Left hindlimb (tissue), 1 donor: ENCODE measurements at regions not wholly inside any gene's neighbourhood (a gene's known extent, or its start where the extent isn't known, plus 50 kb on each side); places are given as distances from the start of the nearest gene placed in this dataset.

Source experiments
- DNase-seq: peaks from one replicate; pipeline ENCODE4 v3.0.0-alpha.2; 2018

DNA sequence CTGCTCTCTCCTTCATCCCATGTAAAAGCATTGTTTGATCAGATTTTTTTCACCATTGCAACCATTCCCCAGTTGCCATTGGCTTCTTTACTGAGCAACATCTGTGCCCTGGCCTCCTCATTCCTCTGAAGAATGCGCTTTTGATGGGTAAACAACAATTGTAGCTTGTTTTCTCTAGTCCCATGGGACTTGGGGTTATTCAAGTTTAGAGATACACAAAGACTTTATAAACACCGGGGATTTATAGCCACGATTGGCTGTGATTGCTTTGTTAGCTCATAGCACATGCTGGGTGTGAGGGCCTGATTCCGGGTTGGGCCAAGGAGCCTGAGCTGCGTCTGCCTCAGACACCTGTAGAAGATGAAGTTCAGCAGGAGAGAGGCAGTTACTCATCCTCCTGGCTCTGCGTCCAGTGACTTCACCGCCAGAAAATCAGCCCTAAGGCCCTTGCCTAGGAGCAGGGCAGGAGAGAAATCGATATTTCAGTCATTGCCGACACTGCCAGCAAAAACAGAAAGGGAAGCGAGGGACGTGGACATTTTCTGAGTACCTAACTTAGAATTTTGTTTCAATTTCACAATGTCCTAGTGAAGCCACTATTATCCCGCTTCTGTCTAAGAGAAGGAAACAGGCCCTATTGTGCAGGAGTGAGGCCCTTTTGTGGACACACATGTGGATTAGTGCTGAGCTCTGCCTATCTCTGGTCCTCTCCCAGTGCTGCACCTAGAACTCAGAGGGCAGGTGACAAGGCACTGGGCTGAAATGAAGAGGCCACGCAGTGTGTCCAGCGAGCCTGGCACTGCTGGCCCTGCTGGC, 159.8 kb upstream of the USP24 start:
- no peak for DNase-seq

DNA sequence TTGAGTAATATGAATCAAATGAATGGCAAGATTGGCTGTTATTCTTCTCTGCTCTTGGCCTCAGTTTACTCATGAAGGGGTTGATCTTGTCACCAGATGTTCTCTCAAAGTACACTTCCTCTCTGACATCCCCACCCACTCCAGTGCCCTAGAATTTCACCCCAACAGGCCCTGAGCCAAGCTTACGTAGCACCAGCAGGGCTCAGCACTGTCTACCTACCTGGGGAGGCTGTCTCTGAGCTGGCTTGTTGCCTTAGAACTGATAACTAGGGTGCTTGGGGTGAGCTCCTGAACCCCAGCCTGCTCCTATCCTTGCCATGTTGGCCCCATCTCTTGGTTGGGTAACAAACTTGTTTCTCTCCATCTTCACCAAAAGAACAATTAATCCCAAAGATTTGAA, 159.1 kb upstream of the USP24 start:
- no peak for DNase-seq

DNA sequence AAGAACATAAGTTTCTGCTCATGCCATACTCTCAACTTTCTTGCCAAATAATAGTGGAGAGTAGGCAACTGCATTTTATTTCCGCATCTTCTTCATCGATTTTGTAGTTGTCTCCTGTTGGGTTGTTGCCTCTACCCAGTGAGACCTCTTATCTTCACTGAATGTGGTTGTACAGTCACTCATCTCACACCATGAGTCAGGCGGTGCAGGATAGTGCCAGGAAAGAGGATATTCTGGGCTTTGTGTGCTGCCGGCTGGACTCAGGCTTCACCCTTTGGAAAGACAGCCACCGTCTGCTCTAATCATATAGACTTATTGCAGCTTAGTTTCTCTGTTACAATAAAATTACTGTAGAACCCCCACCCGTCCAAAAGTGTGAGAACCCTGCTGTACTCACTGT, 154.3 kb upstream of the USP24 start:
- no peak for DNase-seq

DNA sequence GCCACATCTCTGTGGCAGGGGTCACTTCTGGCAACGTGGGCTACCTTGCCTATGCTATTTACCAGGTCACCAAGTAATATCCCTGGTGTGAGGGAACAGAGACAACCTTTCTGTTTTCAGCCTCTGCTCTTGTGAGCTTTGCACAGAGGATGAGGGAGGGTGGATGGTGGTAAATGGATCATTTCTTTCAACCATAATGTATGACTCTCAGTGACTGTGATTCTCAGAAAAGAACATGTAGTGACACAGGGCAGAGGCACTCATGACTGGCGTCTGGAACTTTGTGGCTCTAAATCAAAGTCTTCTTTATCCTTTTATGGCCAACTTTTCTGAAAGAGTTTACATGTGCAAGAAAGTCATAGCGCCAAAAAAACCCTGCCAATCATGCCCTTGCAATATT, 153.5 kb upstream of the USP24 start:
- no peak for DNase-seq

DNA sequence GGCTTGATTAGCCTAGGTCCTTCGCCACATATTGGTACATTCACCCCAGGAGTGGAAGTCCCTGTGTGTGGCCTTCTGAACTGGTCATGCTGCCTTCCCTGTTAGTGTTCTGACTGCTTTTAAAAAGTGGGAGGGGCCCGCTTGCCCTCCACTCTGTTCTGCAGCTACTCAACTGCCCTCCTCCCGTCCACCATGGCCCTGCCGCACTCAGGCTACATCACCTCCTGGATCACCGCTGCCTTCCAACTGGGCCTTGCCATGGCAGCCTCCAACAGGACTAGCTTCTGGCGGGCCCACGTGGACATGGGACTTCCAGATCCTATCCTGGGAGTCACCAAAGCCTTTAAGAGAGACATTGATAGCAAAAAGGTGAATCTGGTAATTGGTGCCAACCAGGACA, 152.1 kb upstream of the USP24 start:
- no peak for DNase-seq

DNA sequence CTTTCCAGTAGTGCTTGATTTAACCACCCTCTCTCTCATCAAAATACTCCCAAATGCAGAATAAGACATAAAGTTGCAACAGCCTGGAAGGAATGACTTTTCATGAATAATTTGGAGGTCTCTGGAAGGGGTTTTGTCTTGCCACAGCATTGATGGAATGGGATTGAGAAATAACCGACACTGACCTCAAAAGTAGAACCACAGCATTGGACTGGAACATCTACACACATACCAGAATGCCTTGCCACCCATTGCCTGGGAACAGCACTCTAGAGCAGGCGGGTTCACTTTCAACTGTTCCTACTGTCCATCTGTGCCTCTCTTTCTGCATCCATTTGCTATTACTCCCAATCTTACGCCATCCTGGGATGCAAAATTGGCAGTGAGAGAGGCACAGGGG, 149.1 kb upstream of the USP24 start:
- no peak for DNase-seq

DNA sequence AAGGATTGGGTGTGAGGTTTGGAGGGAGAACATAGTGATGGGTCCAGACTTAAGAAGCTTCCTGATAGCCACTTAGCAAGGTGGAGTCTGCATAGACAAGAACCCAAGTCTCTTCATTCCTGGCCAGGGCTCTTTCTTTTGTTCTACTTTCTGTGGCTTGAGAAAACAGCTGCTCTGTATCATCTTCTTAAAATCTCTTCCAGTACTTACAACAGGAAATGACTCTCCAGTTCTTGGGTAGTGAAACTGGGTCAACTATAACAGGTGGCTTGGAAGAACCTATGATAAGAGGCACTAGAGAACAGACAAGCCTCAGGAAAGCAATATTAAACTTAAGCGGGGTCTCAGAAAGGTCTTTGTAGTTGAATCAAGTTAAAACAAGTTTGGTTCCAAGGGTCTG, 148.1 kb upstream of the USP24 start:
- no peak for DNase-seq

DNA sequence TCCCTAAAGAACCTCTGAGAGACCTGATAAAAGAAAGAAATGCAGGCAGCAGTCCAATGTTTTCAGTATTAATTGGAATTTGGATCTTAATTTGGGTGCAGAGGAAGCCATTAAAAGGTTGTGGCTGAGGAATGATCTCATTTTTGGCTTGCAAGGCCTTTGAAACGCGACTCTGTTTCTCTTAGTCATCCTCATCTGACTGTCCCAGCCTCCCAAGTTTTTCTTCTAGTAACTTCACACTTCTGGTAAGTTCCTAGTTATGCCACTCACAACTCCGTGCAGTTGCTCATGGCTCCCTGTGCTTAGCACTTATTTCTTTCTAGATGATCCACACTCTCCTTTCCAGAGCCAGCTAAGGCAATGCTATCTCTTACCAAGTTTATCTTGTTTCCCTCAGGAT, 147.4 kb upstream of the USP24 start:
- DNase-seq: no peak

DNA sequence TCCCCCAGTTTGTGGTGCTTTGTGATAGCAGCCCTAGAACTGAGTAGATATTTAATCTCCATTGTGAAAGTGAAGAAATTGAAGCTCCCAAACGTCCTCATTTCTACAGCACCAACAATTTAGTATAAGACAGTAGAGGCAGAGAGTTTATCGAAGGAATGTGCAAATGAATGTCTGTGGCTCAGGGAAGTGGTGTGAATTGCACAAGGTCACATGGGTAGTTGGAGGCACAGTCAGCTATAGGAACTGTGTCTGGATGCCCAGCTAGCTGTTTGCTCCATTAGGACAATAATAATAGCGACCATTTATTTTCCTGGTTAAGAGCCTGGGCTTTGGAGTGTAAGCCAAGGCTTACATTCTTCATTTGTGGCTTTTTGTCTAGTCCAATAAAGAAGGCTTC, 144.4 kb upstream of the USP24 start:
- no peak for DNase-seq

DNA sequence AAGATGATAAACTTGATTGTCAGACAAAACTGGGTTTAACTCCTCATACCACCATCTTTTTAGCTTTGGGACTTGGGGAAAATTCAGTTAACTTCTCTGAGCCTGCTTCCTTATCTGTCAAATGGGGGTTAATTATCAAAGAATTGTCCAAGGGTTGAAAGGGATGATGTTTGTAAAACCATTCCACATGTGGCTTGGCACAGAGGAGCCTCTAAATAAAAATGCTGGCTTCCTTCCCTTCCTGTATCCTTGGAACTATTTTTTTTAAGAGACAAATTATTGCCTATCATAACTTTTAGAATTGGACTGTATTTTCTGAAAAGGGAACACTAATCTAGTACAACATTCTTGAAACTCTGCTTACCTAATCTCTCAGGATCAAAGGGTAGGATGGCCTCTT, 143.4 kb upstream of the USP24 start:
- DNase-seq: no peak

DNA sequence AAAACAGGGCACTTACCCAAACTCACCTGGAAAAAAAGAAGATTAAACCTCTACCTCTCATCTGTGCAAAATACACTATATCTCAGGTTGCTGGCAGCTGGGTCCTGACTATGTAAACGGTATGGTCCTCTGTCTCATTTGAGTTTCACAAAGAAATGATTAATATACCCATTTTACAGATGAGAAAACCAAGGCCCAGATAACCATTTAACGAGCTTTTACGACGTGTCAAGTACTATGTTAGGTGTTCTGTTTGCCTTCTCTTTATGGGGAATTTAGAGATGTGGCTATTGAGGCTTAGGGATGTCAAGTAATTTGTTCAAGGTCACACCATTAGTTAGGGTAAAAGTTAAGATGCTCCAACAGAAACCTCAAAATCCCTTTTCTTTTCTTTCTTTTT, 140.4 kb upstream of the USP24 start:
- DNase-seq: no peak

DNA sequence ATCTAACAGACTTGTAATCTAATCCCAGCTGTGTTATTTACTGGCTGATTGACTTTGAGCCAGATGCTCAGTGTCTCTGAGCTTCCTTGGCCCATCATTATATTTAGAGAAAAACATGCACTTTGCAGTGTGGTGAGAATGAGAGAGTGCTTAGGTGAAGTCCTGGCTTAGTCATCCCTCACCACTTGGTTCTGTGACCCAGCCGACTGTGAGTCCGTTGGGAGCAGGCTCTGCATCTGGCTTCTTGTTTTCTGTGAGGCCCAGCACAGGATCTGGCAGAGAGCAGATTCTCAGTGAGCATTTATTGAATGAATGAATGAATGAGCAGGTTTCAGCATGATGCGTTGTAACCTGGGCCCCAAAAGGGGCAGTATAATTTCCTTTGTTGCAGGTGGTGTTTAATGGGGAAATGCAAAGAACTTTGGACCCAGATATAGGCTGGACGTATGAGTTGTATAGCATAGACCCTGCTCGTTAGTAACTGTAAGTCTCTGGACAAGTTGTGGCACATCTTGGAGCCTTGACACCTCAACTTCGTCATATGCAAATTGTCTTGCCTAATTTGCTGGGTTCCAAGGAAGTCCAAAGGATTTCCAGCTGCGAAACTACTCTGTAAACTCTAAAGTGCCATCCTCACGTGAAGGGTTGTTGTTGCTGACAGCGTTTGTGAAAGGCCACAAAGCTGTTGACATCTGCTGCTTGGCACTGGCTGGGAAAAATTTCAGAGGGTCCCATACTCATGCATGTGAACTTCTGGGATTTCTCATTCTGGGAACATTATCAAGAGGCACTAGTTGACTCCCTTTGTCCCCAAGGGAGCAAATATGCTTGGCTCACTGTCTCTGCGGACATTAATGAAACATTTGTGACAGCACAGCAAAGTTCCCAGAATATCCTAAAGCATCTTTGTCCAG, 138.8 kb upstream of the USP24 start:
- peak; percentile 56 for DNase-seq

DNA sequence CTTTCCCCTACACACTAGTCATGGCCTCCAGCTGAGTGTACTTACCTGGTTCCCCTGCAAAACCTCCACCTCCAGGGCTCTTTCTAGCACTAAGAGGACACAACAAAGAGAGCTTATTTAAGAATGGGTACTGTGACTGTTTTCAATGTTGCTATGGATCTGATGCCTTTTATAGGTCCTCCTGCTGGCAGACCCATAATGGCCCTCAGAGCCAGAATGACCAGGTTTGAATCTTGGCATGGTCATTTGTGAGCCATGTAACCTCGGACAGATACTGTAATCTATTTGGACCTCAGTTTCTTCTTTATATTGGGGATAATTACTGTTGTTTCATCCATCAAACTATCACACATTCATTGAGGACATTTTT, 137.6 kb upstream of the USP24 start:
- no peak for DNase-seq

DNA sequence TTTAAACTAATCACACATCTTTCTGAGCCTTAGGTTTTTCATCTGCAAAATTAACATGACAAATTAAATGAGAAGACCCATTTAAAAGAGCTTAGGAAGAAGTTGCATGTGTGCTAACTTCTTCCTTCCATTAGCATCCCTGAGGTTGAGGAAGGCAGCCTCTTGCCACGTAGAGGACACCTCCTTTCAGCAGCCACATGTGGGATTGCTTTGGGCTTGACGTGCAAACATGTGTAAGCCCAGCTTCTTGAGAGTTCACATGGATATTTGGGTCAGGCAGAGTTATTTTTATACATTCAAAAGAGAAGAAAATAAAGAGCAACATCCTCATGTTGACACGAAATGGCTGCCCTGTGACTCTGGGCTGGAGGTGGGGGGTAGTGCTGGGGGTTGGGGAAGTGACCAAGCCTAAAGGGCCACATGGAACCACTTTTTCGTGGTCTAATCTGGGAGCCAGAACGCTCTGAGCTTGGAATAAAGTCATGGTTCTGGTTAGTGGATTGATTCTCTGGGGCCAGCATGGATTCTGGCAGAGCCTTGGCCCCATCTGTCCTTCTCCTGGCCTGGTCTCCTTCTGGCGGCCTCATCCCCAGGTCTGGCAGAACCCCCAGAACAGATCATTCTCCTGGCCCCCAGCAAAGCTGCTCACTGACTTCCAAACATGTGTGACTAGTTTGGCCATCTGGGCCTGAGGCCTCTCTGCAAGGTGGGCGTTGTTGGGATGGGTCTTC, 137.1 kb upstream of the USP24 start:
- peak; percentile 69 for DNase-seq

DNA sequence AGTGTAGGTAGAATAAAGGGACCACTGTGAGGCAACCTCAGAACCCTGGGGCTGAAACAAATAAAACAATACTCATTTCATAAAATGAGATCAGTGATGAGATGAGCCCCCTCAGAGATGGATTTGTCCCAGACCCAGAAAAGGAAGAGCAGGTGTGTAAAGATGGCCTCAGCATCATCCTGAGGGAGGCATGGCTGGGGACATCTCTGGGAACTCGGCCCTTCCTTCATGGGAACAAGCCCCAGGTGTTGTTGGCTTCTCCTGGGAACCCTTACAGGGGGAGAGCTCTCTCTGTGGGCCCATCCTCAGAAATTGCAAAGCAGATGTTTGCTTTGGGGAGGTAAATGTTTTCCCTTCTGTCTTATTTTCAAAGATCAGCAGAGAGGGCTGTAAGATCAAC, 133.2 kb upstream of the USP24 start:
- peak; percentile 49 for DNase-seq

DNA sequence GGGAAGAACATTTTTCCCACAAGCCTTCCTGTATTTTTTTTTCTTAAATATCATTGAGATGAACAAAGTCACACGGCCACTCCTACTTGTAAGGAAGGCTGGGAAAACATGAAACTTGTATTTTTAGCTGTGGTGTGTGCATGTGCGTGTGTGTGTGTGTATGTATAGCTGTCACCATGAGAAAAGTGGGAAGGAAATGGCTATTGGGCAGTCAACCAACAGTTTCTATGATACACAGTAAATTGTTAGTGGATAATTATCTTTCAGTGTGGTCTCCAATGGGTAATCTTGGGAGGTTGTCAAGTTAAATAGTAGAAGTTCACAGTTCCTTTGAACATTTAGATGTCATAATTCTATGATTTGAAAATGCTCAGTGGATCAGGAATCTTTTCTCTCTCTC, 132.7 kb upstream of the USP24 start:
- DNase-seq: peak; percentile 59

DNA sequence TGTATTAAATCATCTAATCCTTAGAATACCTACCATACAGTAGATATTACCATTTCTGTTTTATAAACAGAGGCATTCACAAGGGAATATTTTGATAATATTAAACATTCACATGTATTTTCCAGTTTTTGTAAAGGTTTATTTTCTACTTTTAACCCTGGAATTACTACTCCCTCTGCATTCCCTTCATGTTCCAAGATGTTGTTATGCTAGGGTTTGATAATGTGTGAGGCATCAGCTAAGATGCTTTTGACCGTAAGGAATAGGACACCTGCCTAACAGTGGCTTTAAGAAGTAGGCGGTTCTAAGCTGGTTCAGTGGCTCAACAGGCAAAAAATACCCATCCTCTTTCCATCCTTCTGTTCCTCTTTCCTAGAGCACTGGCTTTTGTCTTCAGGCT, 131.9 kb upstream of the USP24 start:
- no peak for DNase-seq

DNA sequence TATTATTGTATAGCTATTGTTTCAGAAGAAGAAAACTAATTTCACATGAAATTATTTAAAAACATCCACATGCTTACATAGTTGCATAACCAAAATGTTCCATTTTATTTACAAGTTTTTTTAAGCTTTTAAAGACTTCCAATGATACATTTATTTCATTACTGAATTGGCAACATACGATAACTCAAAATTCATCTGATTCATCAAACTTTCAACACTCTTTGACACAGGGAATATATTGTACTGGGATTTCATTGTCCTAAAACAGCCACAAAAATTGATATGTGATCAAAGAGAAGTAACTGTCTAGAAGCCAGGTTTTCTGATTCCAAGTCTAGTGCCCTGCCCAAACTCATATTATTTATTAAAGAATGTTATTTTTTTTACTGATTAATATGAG, 131.4 kb upstream of the USP24 start:
- no peak for DNase-seq

DNA sequence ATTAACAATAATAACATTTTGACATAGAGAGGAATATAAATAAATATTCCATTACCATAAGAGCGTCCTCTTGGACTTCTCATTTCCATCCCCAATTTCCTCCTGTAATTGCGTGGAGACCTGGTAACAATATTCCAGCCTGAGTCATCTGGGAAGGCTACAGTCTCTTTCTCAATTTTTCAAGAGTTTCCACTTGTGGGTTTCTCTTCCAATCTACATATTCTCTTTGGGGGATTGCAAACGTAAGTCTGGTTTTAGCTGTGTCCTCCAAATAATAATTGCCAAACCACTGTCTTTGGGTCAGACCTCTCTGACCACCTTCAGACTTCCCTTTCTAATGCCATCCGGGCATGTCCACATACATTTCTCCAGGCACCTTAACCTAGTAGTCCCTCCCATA, 124.5 kb upstream of the USP24 start:
- no peak for DNase-seq

DNA sequence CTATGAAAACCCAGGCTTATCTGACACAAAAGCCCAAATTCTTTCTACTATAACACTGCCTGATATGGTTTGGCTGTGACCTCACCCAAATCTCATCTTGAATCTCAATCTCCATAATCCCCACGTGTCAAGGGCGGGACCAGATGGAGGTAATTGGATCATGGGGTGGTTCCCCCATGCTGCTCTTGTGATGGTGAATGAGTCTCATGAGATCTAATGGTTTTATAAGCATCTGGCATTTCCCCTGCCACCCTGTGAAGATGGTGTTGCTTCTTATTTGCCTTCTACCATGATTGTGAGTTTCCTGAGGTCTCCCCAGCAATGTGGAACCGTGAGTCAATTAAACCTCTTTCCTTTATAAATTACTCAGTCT, 123.3 kb upstream of the USP24 start:
- DNase-seq: no peak

DNA sequence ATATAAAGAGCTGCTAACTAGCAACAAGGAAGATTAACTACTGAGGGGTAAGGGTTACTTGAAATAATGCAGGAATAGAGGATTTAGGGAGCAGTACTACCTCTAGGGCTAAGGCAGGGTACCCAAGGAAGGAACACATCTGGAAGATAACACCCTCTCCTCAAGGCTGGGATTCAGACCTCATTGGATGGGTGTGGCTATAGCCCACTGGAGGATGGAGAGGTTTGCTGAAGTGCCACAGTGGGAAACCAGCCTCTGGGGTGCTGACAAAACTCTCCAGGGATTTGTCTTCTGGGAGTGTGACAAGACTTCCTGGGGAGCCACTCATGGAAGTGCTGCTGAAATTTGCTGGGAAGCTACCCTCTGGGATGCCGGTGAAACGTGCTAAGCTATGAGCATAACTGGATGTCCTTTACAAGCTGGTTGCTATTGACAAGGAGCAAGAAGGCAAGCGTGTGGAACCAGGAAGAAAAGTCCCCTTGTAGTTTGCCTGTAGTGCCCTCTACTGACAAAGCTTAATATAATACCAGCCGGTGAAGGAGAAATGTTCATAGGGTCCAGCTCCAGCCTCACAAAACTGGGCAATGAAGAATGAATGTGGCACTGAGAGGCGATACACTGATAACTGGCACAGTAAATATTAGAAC, 122.8 kb upstream of the USP24 start:
- DNase-seq: no peak

DNA sequence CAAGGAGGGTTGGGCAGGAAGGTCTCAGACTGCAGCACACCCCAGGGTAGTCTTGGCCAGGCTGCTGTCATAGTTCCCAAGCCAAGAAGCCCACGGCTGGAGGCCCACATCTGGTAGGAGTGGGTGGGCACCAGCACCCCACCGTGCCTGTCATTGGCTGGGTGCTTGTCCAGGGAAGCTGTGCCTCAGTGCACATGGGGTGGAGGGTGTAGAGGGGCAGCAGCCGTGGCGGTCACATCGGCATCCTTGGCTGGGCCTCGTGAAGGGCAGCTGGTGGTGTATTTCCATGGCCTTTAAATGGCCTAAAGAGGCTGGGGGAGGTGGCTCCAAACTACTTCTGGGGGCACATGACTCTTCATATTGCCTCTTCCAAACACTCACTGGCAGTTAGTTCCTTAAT, 119.6 kb upstream of the USP24 start:
- DNase-seq: no peak

DNA sequence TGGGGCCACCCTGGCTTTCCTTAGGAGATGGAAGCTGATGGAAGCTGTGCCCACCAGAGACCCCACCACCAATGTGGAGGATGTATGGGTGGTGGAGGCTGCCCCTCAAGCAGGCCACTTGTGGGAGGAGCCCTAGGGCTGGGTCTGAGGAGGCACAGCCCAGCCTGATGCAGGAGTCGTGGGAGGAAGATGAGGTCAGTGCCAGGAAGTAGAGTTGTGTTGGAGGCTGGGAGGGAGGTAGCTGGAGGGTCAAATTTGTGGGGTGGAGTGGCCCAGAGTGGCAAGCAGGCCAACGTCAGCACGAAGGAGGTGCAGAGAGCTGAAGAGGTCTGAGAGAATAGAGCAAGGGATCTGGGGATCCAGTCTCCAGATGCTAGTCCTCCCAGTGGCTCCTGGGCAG, 119.0 kb upstream of the USP24 start:
- DNase-seq: no peak
